ENCODE measurements at regions not wholly inside any gene's neighbourhood (a gene's known extent, or its start where the extent isn't known, plus 50 kb on each side); places are given as distances from the start of the nearest gene placed in this dataset.
"Not testable (repeated sequence)": the region's sequence is repeated elsewhere in the genome, so short reads cannot be mapped to it uniquely, and the experiment has no call there.

DNA sequence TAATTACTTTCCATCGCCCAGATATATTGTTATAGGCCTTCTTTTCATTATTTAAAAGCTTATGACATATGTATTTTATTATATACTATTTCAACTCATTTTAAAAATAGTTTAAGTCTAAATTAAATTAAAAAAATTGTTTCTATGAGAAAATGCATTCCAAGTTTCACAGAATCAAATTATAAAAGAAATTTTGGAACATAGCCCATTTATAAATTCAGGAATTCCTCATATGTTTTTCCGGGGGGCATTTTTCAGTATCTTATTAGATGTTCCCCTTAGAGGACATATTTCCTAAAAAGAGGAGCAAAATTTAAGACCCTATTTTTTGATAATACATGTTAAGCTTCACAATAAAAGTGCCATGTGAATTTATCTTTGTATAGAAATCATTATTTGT is 119.9 kb upstream of the ATP2B1 start:
- no peak for DNase-seq
- Mint-ChIP-seq H3K27me3 (no peaks in the 10 kb centered on the region), H3K36me3 (ENCODE audit: low read depth) (no peaks in the 10 kb centered on the region), H3K27ac (no peak overlapping the region), H3K4me1 (ENCODE audit: low read depth) (peaks cover 9% of the 10 kb centered on the region), H3K9me3 (no peaks in the 10 kb centered on the region), H3K4me3 (no peak overlapping the region)

DNA sequence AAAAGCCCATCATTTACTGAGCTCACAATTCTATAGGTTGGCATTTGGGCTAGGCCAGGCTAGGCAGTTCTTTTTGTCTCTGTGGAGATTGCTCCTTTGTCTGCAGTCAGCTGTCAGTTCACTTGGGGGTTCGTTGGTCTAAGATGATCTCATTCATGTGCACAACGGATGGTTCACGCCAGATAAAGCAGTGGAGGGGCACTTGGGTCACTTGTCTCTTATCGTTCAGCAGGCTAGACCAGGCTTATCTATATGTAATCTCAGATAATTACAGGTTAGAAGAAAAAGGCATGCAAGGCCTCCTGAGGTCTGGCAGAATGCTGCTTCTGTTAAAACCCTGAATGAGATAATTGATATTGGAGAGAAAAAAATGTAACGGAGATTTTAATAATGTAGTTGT is 119.0 kb upstream of the ATP2B1 start:
- Mint-ChIP-seq H3K36me3 (ENCODE audit: low read depth) (no peaks in the 10 kb centered on the region), H3K4me3 (no peak overlapping the region), H3K4me1 (ENCODE audit: low read depth) (peaks cover 9% of the 10 kb centered on the region), H3K27ac (no peak overlapping the region), H3K9me3 (no peaks in the 10 kb centered on the region), H3K27me3 (no peaks in the 10 kb centered on the region)
- DNase-seq = no peak

GRCh38 chr12:89826468-89826867 is 117.8 kb upstream of the ATP2B1 start:
- Mint-ChIP-seq H3K27ac (no peak overlapping the region), H3K9me3 (no peaks in the 10 kb centered on the region), H3K4me3 (no peak overlapping the region)

DNA sequence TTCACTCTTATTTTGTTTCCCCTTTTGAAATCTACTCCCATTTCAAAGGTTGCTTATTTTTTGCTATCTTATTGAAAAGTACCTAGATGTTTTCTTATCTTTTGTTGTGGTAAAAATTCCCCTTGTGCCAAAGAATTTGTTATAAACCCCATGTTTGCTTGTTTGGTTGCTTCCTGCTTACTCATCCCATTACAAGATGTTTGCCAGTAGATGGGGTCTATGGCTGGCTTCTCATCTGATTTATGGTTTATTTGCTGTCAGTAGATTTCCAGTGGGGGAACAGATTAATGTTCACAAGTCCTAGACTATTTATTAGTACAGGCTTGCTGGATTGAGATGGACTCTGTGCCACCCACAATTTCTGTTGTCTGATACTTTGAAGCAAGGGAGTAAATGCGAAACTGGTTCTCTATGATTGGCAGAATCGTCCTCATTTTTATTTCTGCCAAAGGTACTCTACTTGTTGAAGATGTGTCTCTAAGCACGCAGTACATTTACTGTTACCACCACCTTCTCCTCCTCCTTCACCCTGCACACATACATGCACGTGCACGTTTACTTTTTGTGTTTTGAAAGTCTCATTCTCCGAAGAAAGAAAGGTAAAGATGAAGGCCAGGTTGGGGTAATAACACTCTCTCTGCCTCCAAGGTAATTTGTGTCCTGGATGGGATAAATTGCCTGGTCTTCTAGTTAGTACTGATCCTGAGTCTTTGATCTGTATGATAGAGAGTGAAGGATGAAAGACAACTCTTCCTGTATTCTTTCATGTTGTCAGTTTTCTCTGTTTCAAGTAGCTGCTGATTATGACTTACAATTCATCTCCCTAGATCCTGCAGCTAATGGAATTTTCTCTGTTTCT is 117.2 kb upstream of the ATP2B1 start:
- no peaks in the 10 kb centered on the region for H3K27me3 Mint-ChIP-seq
- no peaks in the 10 kb centered on the region for H3K9me3 Mint-ChIP-seq
- no peak for DNase-seq
- no peak overlapping the region for H3K27ac Mint-ChIP-seq
- H3K4me1 Mint-ChIP-seq (ENCODE audit: low read depth) = peaks cover 9% of the 10 kb centered on the region
- H3K36me3 Mint-ChIP-seq (ENCODE audit: low read depth) = no peaks in the 10 kb centered on the region
- no peak overlapping the region for H3K4me3 Mint-ChIP-seq

More at GRCh38 chr12:89826468-89826867, 117.8 kb upstream of the ATP2B1 start:
- H3K36me3 Mint-ChIP-seq (ENCODE audit: low read depth) = no peaks in the 10 kb centered on the region
- no peak for DNase-seq
- no peaks in the 10 kb centered on the region for H3K27me3 Mint-ChIP-seq
- peaks cover 9% of the 10 kb centered on the region for H3K4me1 Mint-ChIP-seq (ENCODE audit: low read depth)

DNA sequence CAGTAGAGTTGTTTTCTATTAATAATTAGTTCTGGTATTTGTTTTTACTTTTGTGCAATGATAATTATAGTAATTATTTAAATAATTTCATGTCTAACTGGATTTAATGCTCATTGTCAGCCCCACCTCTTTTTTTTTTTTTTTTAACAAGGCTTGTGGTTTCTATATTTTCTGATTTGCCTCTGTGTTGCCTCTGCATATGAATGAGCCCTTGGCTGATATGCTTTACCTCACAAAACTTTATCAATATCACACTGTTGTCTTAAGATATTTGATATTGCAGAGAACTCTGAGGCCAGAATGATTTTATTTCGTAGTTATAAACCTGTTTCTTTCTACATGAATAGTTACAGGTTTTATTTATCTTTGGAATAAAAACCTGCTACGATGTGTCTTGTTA is 116.2 kb upstream of the ATP2B1 start:
- peaks cover 9% of the 10 kb centered on the region for H3K4me1 Mint-ChIP-seq (ENCODE audit: low read depth)
- no peak for DNase-seq
- no peaks in the 10 kb centered on the region for H3K36me3 Mint-ChIP-seq (ENCODE audit: low read depth)
- H3K27ac Mint-ChIP-seq = no peak overlapping the region
- no peak overlapping the region for H3K4me3 Mint-ChIP-seq
- no peaks in the 10 kb centered on the region for H3K27me3 Mint-ChIP-seq
- no peaks in the 10 kb centered on the region for H3K9me3 Mint-ChIP-seq

- H3K4me1 Mint-ChIP-seq (ENCODE audit: low read depth); DNase-seq; H3K27ac Mint-ChIP-seq; H3K27me3 Mint-ChIP-seq; H3K36me3 Mint-ChIP-seq (ENCODE audit: low read depth); H3K9me3 Mint-ChIP-seq; H3K4me3 Mint-ChIP-seq: not testable (repeated sequence)
Measured at GRCh38 chr12:89822992-89823391, 114.4 kb upstream of the ATP2B1 start.

DNA sequence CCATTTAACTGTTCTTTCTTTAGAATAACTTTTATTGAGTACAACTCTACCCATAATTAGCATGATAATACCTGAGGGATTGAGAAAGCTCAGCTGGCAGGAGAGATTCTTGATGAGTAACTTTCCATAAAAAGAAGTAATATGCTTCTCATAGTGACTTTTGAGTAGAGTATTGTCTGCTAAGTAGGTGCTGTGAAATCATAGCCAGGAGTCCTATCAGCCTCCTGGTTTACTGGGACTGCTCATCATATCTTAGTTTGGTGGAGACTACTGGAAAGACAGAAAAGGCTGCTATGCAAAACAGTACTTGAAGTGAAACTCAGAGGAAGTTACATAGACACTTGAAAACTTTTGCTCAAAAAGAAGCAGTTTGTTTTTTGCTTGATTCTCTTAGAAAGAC is 113.3 kb upstream of the ATP2B1 start:
- Mint-ChIP-seq H3K9me3 (no peaks in the 10 kb centered on the region), H3K4me1 (ENCODE audit: low read depth) (peaks cover 9% of the 10 kb centered on the region), H3K27me3 (no peaks in the 10 kb centered on the region), H3K27ac (no peak overlapping the region), H3K4me3 (no peak overlapping the region), H3K36me3 (ENCODE audit: low read depth) (no peaks in the 10 kb centered on the region)
- DNase-seq = no peak

DNA sequence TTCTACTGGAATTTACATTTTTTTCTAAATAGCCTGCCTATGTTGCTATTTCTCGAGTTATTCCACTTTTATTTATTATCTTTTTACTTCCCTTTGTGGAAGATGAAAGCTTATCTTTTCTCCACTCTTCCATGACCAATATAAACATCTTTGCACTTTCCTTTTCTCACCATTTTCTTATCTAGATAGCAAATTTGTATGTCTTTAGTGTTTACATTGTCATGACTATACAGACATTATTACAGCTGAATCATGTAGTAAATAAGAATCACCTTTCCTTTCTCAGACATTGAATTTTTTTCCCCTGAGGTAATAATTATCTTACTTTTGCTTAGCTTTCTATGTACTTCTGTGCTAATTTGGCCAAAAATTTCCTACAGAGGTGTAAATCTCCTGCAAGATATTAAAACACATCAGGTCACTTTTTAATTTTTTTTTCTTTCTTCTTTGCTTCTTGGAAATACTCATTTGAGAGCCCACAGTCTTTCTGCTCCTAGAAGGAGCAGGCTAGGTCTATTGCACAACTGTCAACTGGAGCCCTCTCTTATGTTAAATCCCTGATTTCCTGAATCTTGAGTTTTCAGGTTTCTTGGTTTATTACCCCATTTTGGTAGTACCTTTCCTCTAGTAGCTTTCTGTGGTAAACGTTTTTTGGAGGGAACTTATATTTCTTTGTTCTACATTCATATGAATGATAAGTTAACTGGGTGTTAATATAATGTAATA is 109.0 kb upstream of the ATP2B1 start:
- no peaks in the 10 kb centered on the region for H3K9me3 Mint-ChIP-seq
- no peak overlapping the region for H3K4me3 Mint-ChIP-seq
- no peaks in the 10 kb centered on the region for H3K4me1 Mint-ChIP-seq (ENCODE audit: low read depth)
- no peak for DNase-seq
- H3K27ac Mint-ChIP-seq = no peak overlapping the region
- no peaks in the 10 kb centered on the region for H3K36me3 Mint-ChIP-seq (ENCODE audit: low read depth)
- no peaks in the 10 kb centered on the region for H3K27me3 Mint-ChIP-seq

DNA sequence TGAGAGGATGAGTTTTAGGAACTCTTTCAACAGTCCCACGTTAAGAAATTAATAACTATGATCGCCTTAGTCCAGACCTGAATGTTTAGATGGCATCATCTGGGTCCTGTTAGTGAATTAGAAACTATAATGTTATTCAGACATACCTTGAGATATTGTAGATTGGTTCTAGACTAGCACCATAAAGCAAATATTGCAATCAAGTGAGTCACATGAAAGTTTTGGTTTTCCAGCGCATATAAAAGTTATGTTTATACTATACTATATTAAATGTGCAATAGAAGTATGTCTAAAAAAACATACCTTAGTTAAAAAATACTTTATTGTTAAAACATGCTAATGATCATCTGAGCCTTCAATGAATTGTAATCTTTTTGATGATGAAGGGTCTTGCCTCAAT is 106.6 kb upstream of the ATP2B1 start:
- no peaks in the 10 kb centered on the region for H3K9me3 Mint-ChIP-seq
- no peak overlapping the region for H3K4me3 Mint-ChIP-seq
- no peaks in the 10 kb centered on the region for H3K27me3 Mint-ChIP-seq
- no peak overlapping the region for H3K27ac Mint-ChIP-seq
- DNase-seq = no peak
- no peaks in the 10 kb centered on the region for H3K36me3 Mint-ChIP-seq (ENCODE audit: low read depth)
- no peaks in the 10 kb centered on the region for H3K4me1 Mint-ChIP-seq (ENCODE audit: low read depth)

DNA sequence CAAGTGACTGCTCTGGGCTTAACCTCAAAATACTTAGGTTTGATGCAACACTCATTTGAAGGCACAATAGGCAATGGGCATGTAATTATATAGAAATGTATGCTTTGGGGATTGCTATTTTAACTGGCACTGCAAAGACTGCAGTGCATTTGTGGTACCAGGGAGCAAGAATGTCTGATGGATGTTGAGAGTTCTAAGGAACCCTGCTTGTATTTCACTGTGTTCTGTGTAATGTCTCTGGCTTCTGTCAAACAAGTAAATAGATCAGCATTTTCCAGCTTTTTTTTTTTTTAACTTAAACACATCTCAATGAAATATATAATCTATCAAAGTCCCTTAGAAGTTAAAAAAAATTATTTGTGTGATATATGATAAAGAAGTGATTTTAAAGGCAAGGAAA is 94.8 kb upstream of the ATP2B1 start:
- no peaks in the 10 kb centered on the region for H3K9me3 Mint-ChIP-seq
- no peak for DNase-seq
- no peak overlapping the region for H3K4me3 Mint-ChIP-seq
- no peaks in the 10 kb centered on the region for H3K4me1 Mint-ChIP-seq (ENCODE audit: low read depth)
- no peaks in the 10 kb centered on the region for H3K27me3 Mint-ChIP-seq
- H3K27ac Mint-ChIP-seq = no peak overlapping the region
- H3K36me3 Mint-ChIP-seq (ENCODE audit: low read depth) = no peaks in the 10 kb centered on the region

- H3K4me3 Mint-ChIP-seq = no peak overlapping the region
- no peak overlapping the region for H3K27ac Mint-ChIP-seq
- no peaks in the 10 kb centered on the region for H3K36me3 Mint-ChIP-seq (ENCODE audit: low read depth)
- no peaks in the 10 kb centered on the region for H3K4me1 Mint-ChIP-seq (ENCODE audit: low read depth)
- DNase-seq = no peak
- no peaks in the 10 kb centered on the region for H3K27me3 Mint-ChIP-seq
- no peaks in the 10 kb centered on the region for H3K9me3 Mint-ChIP-seq
Measured at GRCh38 chr12:89801284-89801683, 92.6 kb upstream of the ATP2B1 start.

DNA sequence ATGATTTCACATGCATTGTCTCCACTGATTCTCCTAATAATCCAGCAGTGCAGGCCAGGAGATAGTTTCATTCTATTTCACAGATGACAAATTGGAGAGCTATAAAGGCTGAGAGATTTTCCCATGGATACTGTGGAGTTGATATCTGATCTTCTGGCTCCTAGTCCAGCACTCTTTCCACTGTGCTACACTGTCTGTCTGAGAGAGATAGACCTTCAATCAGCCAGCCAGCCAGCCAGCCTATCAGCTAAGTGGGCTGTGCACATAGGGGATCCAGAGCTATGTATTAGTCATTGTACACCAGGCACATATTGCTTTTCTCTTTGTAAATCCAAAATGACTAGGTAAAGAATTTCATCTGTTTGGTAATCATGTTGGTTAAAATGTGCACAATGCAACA is 91.8 kb upstream of the ATP2B1 start:
- no peaks in the 10 kb centered on the region for H3K36me3 Mint-ChIP-seq (ENCODE audit: low read depth)
- no peak overlapping the region for H3K4me3 Mint-ChIP-seq
- no peak for DNase-seq
- no peaks in the 10 kb centered on the region for H3K27me3 Mint-ChIP-seq
- no peaks in the 10 kb centered on the region for H3K4me1 Mint-ChIP-seq (ENCODE audit: low read depth)
- no peaks in the 10 kb centered on the region for H3K9me3 Mint-ChIP-seq
- no peak overlapping the region for H3K27ac Mint-ChIP-seq

- H3K9me3 Mint-ChIP-seq = no peaks in the 10 kb centered on the region
- H3K4me1 Mint-ChIP-seq (ENCODE audit: low read depth) = no peaks in the 10 kb centered on the region
Measured at GRCh38 chr12:89799316-89799715, 90.7 kb upstream of the ATP2B1 start.

GRCh38 chr12:89797436-89797835 is 88.8 kb upstream of the ATP2B1 start:
- DNase-seq = no peak
- Mint-ChIP-seq H3K9me3 (no peaks in the 10 kb centered on the region), H3K4me1 (ENCODE audit: low read depth) (no peaks in the 10 kb centered on the region), H3K27ac (no peak overlapping the region), H3K36me3 (ENCODE audit: low read depth) (no peaks in the 10 kb centered on the region), H3K4me3 (no peak overlapping the region), H3K27me3 (no peaks in the 10 kb centered on the region)

More at GRCh38 chr12:89799316-89799715, 90.7 kb upstream of the ATP2B1 start:
- no peaks in the 10 kb centered on the region for H3K36me3 Mint-ChIP-seq (ENCODE audit: low read depth)
- H3K4me3 Mint-ChIP-seq = no peak overlapping the region
- no peak for DNase-seq
- no peak overlapping the region for H3K27ac Mint-ChIP-seq
- H3K27me3 Mint-ChIP-seq = no peaks in the 10 kb centered on the region

DNA sequence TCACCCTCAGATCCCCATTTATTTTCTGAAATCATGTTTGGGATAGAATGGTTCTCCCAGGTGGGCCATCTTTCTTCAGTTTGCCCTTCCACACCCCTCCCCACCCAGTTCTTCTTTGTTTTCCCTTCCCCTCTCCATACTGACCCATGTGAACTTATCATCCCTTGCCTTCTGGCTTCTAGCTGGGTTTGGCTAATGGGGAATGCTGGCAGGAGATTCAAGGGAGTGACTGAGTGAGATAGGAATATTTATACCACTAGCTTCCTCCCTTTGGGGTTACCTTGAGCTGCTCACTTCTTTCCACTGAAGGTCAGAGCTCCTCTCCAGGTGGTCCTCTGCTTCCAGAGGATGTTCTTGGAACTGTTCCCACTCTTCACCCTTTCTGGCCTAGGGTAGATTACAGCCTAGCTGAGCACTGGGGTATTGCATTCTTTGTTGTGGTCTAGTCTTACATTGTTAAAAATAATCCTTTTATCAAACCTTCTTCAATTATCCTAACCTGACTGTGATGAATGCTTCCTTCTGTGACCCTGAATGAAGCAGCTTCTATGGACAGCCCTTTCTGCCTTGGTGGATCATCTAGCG is 88.3 kb upstream of the ATP2B1 start:
- H3K36me3 Mint-ChIP-seq (ENCODE audit: low read depth) = no peaks in the 10 kb centered on the region
- no peaks in the 10 kb centered on the region for H3K9me3 Mint-ChIP-seq
- H3K27me3 Mint-ChIP-seq = no peaks in the 10 kb centered on the region
- no peak for DNase-seq
- no peak overlapping the region for H3K4me3 Mint-ChIP-seq
- no peak overlapping the region for H3K27ac Mint-ChIP-seq
- H3K4me1 Mint-ChIP-seq (ENCODE audit: low read depth) = no peaks in the 10 kb centered on the region

Measured in activated T-cell treated with anti-CD3 and anti-CD28 coated beads, Interleukin-2, amount 50 U/mL, for 24 hours (primary cell).